ENCODE measurements at regions not wholly inside any gene's neighbourhood (a gene's known extent, or its start where the extent isn't known, plus 50 kb on each side); places are given as distances from the start of the nearest gene placed in this dataset.

- peaks cover 8% of the 10 kb centered on the region for H3K27me3 ChIP-seq (ENCODE audit: insufficient read depth, low read length)
Measured at GRCh38 chr14:96729889-96730288, 67.3 kb upstream of the VRK1 start.

DNA sequence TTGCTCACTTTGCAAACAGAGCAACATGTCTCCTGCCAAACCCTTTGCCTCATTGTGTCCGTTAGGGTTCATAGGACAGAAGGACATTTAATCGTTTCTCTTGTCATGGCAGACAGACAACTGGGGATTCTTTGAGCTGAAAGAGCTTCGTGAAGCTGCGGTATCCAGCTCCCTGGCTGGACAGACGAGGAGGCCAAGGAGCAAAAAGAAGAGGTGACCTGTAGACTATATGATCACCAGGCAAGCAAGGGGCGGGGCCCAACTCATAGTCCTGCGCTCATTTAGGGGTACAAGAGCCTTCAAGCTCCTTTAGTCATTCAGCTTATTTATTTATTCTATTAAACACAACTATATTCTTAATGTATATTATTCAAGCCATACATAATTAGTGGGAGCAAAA lies 66.8 kb upstream of the VRK1 start:
- Histone ChIP-seq H3K4me1 (ENCODE audit: insufficient read depth, low read length) (no peaks in the 10 kb centered on the region), H2AFZ (ENCODE audit: low read depth, low read length) (no peak overlapping the region), H3K27me3 (ENCODE audit: insufficient read depth, low read length) (peaks cover 8% of the 10 kb centered on the region), H3K4me3 (ENCODE audit: low read length) (no peak overlapping the region), H3K9me3 (ENCODE audit: low read length) (no peaks in the 10 kb centered on the region), H3K36me3 (ENCODE audit: insufficient read depth, low read length) (no peaks in the 10 kb centered on the region)

More at GRCh38 chr14:96729889-96730288, 67.3 kb upstream of the VRK1 start:
- no peaks in the 10 kb centered on the region for H3K9me3 ChIP-seq (ENCODE audit: low read length)
- no peak overlapping the region for H3K4me3 ChIP-seq (ENCODE audit: low read length)
- H3K4me1 ChIP-seq (ENCODE audit: insufficient read depth, low read length) = no peaks in the 10 kb centered on the region
- no peak overlapping the region for H2AFZ ChIP-seq (ENCODE audit: low read depth, low read length)
- H3K36me3 ChIP-seq (ENCODE audit: insufficient read depth, low read length) = no peaks in the 10 kb centered on the region

DNA sequence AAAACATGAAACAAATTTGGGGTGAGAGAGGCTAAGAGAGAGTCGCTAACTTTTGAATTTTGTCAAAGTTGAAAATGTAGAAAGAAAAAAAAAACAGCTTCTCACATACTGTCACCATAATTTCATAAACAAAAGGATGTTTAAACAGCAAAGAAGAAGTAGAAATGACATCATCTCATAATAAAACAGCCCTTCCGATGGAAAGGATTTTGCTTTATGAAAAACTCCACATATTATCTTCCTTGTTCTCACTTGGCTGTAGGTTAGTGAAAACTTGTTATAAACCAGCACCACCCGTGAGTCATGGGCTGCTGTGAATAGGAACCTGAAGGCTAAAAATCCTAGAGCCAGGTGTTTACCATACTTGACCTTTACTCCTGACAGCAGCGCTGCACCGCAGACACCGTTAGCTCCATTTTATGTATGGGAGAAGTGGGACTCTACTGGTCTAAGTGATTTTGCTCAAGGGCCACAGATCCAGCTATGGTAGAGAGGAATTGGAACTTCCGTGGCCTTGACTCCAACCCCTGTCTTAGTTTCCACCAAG lies 63.0 kb upstream of the VRK1 start:
- Histone ChIP-seq H3K4me1 (ENCODE audit: insufficient read depth, low read length) (peaks cover 3% of the 10 kb centered on the region), H3K27me3 (ENCODE audit: insufficient read depth, low read length) (peaks cover 23% of the 10 kb centered on the region), H2AFZ (ENCODE audit: low read depth, low read length) (no peak overlapping the region), H3K9me3 (ENCODE audit: low read length) (no peaks in the 10 kb centered on the region), H3K36me3 (ENCODE audit: insufficient read depth, low read length) (no peaks in the 10 kb centered on the region), H3K4me3 (ENCODE audit: low read length) (no peak overlapping the region)

GRCh38 chr14:96735526-96735925 lies 61.7 kb upstream of the VRK1 start:
- Histone ChIP-seq H2AFZ (ENCODE audit: low read depth, low read length) (no peak overlapping the region), H3K36me3 (ENCODE audit: insufficient read depth, low read length) (no peaks in the 10 kb centered on the region), H3K27me3 (ENCODE audit: insufficient read depth, low read length) (peaks cover 33% of the 10 kb centered on the region), H3K4me1 (ENCODE audit: insufficient read depth, low read length) (peaks cover 10% of the 10 kb centered on the region), H3K4me3 (ENCODE audit: low read length) (no peak overlapping the region), H3K9me3 (ENCODE audit: low read length) (no peaks in the 10 kb centered on the region)

- Histone ChIP-seq H3K36me3 (ENCODE audit: insufficient read depth, low read length) (no peaks in the 10 kb centered on the region), H3K27me3 (ENCODE audit: insufficient read depth, low read length) (peaks cover 40% of the 10 kb centered on the region), H3K4me3 (ENCODE audit: low read length) (no peak overlapping the region), H2AFZ (ENCODE audit: low read depth, low read length) (no peak overlapping the region), H3K4me1 (ENCODE audit: insufficient read depth, low read length) (peaks cover 18% of the 10 kb centered on the region), H3K9me3 (ENCODE audit: low read length) (no peaks in the 10 kb centered on the region)
Measured at GRCh38 chr14:96736439-96736838, 60.7 kb upstream of the VRK1 start.

DNA sequence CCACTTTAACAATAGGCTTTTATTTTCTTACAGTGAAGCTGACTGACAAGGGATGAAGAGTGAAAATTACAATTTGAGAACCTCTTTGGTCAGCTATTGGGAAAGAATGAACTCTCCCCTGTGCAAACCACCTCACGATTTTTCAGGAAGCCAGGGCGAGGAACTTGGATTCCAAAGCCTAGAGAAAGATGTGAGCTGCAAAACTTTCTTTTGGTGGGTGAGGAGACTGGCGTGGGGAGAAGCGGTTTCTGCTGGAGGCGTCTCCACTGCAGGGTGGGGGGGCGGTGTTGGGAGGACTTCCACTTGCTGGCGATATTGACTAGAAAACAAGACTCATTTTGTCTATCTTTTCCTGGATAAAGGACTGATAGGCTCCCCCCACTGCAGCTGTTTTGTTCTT lies 59.3 kb upstream of the VRK1 start:
- Histone ChIP-seq H2AFZ (ENCODE audit: low read depth, low read length) (no peak overlapping the region), H3K4me3 (ENCODE audit: low read length) (no peak overlapping the region), H3K4me1 (ENCODE audit: insufficient read depth, low read length) (peaks cover 18% of the 10 kb centered on the region), H3K9me3 (ENCODE audit: low read length) (no peaks in the 10 kb centered on the region), H3K36me3 (ENCODE audit: insufficient read depth, low read length) (no peaks in the 10 kb centered on the region), H3K27me3 (ENCODE audit: insufficient read depth, low read length) (peaks cover 47% of the 10 kb centered on the region)

- H3K4me3 ChIP-seq (ENCODE audit: low read length) = no peak overlapping the region
- no peaks in the 10 kb centered on the region for H3K36me3 ChIP-seq (ENCODE audit: insufficient read depth, low read length)
- H3K9me3 ChIP-seq (ENCODE audit: low read length) = no peaks in the 10 kb centered on the region
- H2AFZ ChIP-seq (ENCODE audit: low read depth, low read length) = peak overlapping the region; percentile 8
- H3K4me1 ChIP-seq (ENCODE audit: insufficient read depth, low read length) = peaks cover 18% of the 10 kb centered on the region
- peaks cover 52% of the 10 kb centered on the region for H3K27me3 ChIP-seq (ENCODE audit: insufficient read depth, low read length)
Measured at GRCh38 chr14:96739200-96739910, 57.8 kb upstream of the VRK1 start.

DNA sequence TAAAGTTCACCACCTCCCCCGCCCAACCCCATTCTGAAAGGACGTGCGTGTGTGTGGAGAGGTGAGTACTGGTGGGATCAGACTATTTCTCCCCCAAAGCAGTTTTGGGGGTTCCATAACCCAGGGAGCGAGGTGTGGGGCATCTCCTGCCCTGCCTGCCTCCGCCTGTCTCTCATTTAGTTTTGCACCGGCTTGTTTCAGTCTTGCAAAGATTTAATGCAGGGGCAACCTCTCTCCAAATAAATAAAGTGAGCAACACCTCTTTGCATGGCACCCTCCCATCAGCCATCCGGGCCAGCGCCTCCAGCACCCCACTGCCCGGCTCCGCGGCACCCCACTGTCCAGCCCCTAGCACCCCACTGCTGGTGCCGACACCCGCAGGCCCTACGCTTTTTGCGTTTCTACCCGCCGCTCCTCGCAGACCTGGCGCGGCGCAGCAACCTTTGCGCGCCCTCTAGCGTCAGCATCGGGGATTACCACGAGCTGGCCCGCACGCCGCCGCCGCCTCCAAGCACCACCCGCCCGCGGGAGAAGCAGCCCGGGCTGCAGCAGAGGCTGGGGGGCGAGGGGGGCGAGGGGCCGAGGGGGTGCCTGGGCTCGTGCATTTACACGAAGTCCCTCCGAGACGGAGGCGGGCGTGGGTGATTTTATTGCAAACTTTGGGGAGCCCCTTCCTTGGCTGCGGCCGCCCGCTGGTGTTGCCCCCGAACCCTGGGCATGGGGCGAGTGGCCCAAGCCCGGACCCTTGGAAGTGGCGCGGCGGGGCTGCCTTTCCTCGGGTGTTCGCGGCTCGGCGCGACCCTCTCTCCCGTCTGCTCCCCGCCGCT lies 55.8 kb upstream of the VRK1 start:
- peak overlapping the region; percentile 48 for H3K4me3 ChIP-seq (ENCODE audit: low read length)
- H3K36me3 ChIP-seq (ENCODE audit: insufficient read depth, low read length) = no peaks in the 10 kb centered on the region
- H3K4me1 ChIP-seq (ENCODE audit: insufficient read depth, low read length) = peaks cover 18% of the 10 kb centered on the region
- H3K9me3 ChIP-seq (ENCODE audit: low read length) = no peaks in the 10 kb centered on the region
- H3K27me3 ChIP-seq (ENCODE audit: insufficient read depth, low read length) = peaks cover 53% of the 10 kb centered on the region
- peak overlapping the region; percentile 48 for H2AFZ ChIP-seq (ENCODE audit: low read depth, low read length)

DNA sequence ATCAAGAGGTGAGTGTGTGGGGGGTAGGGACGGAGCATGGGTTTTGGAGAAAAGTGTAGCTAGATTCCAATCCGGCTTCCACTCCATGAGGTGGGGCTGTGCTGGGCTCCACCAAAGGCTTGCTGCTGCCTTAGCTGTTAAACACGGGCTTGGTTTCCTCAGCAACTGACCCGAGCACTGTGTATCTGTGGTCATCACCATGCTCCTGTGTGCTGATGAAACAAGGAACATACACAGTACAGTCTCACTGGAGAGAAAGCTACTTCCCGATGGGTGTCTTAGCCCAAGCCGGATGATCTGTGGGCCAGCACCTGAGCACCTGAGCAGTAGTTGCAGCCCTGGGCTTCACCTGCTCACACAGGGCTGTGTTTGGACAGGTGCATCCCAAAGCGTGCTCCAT lies 52.9 kb upstream of the VRK1 start:
- no peak overlapping the region for H3K4me3 ChIP-seq (ENCODE audit: low read length)
- no peak overlapping the region for H2AFZ ChIP-seq (ENCODE audit: low read depth, low read length)
- no peaks in the 10 kb centered on the region for H3K9me3 ChIP-seq (ENCODE audit: low read length)
- no peaks in the 10 kb centered on the region for H3K36me3 ChIP-seq (ENCODE audit: insufficient read depth, low read length)
- H3K4me1 ChIP-seq (ENCODE audit: insufficient read depth, low read length) = peaks cover 13% of the 10 kb centered on the region
- H3K27me3 ChIP-seq (ENCODE audit: insufficient read depth, low read length) = peaks cover 38% of the 10 kb centered on the region

DNA sequence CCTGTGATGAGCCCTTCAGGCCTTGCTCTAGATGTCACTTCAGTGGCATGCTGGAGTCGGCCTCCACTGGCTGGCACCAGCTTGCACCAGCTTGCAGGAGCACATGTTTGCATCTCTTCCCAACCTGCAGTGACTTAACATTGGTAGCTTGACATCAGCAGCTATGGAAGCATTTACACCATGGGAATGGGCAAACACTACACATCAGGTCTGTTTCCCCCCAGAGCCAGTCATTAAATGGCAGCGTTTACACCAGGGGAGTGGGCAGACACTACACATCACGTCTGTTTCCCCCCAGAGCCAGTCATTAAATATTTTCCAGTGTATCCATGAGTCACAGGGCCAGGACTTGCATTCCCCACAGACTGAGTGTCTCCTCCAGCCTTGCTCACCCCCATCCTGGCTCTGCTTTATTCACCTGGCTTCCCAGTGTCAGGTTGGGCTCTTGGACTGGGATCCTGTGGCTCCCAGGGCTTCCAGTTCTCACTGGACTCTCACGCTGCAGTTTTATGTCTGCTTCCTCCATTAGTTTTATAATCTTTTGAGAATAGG lies 51.6 kb upstream of the VRK1 start:
- no peaks in the 10 kb centered on the region for H3K36me3 ChIP-seq (ENCODE audit: insufficient read depth, low read length)
- H3K9me3 ChIP-seq (ENCODE audit: low read length) = no peaks in the 10 kb centered on the region
- no peak overlapping the region for H3K4me3 ChIP-seq (ENCODE audit: low read length)
- peaks cover 8% of the 10 kb centered on the region for H3K4me1 ChIP-seq (ENCODE audit: insufficient read depth, low read length)
- H3K27me3 ChIP-seq (ENCODE audit: insufficient read depth, low read length) = peaks cover 28% of the 10 kb centered on the region
- H2AFZ ChIP-seq (ENCODE audit: low read depth, low read length) = no peak overlapping the region

DNA sequence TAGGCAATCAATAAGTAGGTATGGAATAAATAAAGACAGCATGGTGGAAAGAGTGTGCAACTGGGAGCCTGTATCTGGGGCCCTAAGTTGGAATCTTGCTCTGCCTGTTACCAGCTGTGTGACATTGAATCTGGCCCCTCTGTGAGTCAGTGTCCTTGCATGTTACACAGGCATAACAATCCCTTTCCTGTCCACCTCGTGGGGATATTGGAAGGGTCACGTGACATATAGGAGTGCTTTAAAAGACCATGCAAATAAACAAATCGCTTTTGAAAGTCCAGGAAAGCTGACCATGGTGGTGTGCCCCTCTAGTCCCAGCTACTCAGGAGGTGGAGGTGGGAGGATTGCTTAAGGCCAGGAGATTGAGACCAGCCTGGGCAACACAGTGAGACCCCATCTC lies 51.1 kb upstream of the VRK1 start:
- Histone ChIP-seq H3K9me3 (ENCODE audit: low read length) (no peaks in the 10 kb centered on the region), H2AFZ (ENCODE audit: low read depth, low read length) (no peak overlapping the region), H3K4me3 (ENCODE audit: low read length) (no peak overlapping the region), H3K27me3 (ENCODE audit: insufficient read depth, low read length) (peaks cover 22% of the 10 kb centered on the region), H3K36me3 (ENCODE audit: insufficient read depth, low read length) (no peaks in the 10 kb centered on the region), H3K4me1 (ENCODE audit: insufficient read depth, low read length) (peaks cover 2% of the 10 kb centered on the region)

GRCh38 chr14:96747006-96747405 lies 50.2 kb upstream of the VRK1 start:
- Histone ChIP-seq H3K27me3 (ENCODE audit: insufficient read depth, low read length) (peaks cover 21% of the 10 kb centered on the region), H3K36me3 (ENCODE audit: insufficient read depth, low read length) (no peaks in the 10 kb centered on the region), H3K4me1 (ENCODE audit: insufficient read depth, low read length) (no peaks in the 10 kb centered on the region)

More at GRCh38 chr14:96747006-96747405, 50.2 kb upstream of the VRK1 start:
- Histone ChIP-seq H3K9me3 (ENCODE audit: low read length) (no peaks in the 10 kb centered on the region), H3K4me3 (ENCODE audit: low read length) (no peak overlapping the region), H2AFZ (ENCODE audit: low read depth, low read length) (no peak overlapping the region)

All from neuron (in vitro differentiated cells).